PFSK-1 (cell line): ENCODE measurements at regions not wholly inside any gene's neighbourhood (a gene's known extent, or its start where the extent isn't known, plus 50 kb on each side); places are given as distances from the start of the nearest gene placed in this dataset.

Experiments
- FOXP2 ChIP-seq: optimal IDR thresholded peaks from 2 replicates; pipeline ENCODE3; 2011; ENCODE audit warnings: borderline replicate concordance, control low read depth, inconsistent platforms; ENCODE audit not compliant: insufficient read depth; ENCODE audit errors: extremely low read length, extremely low read depth
- TAF1 ChIP-seq: IDR thresholded peaks from 2 replicates; pipeline ENCODE4 v1.6.1; 2012; ENCODE audit warnings: low read length, control low read depth, borderline replicate concordance; ENCODE audit not compliant: insufficient read depth

DNA sequence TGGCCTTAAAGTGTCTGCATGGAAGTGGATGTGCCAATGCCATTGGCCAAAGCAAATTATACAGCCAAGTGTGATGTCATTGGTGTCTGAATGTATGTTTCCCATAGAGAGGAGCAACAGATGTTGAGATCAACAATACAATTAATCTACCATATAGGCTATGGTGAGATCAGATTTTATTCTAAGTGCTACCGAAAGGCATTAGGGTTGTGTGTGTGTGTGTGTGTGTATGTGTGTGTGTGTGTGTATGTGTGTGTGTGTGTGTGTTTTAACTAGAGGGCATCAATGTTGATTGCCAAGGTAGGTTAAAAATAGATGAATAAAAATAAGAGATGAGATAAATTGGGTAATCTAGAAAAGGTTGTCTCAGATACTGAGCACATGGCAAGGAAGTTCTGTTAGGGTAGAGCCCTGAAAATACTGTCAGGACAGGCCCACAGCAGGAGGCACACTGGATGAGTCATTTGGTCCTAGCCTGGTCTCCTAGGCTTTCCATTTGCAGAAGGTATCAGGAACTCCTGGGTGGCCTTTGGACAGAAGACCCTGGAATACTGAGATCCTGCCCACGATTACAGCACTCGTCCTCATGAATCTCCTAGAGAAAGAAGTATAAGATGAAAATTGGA, 446.0 kb upstream of the PODXL start:
- TF ChIP-seq FOXP2 (no peak), TAF1 (no peak)
